GM18868 (cell line): ENCODE measurements at regions not wholly inside any gene's neighbourhood (a gene's known extent, or its start where the extent isn't known, plus 50 kb on each side); places are given as distances from the start of the nearest gene placed in this dataset.

ENCODE experiments used
- ATAC-seq: cut with Tn5 transposase; IDR thresholded peaks from one replicate; pipeline ENCODE4 v1.9.1; 2021; ENCODE audit warnings: mild to moderate bottlenecking, moderate library complexity; ENCODE audit not compliant: unreplicated experiment

- no peak for ATAC-seq
These were observed 419.1 kb downstream of the ADGRL2 start for GRCh38 chr1:82219841-82220240.

- no peak for ATAC-seq
These were observed 418.1 kb downstream of the ADGRL2 start for GRCh38 chr1:82218846-82219245.

- ATAC-seq = no peak
These were observed 415.1 kb downstream of the ADGRL2 start for GRCh38 chr1:82215853-82216175.

- ATAC-seq = no peak
These were observed 414.5 kb downstream of the ADGRL2 start for GRCh38 chr1:82215056-82215852.

GRCh38 chr1:82214606-82215005 is 413.9 kb downstream of the ADGRL2 start:
- no peak for ATAC-seq

- ATAC-seq = no peak
These were observed 396.9 kb downstream of the ADGRL2 start for GRCh38 chr1:82197606-82198005.

- no peak for ATAC-seq
These were observed 394.5 kb downstream of the ADGRL2 start for GRCh38 chr1:82195245-82195644.

GRCh38 chr1:82185084-82185483 is 384.4 kb downstream of the ADGRL2 start:
- no peak for ATAC-seq

GRCh38 chr1:82181846-82182245 is 381.1 kb downstream of the ADGRL2 start:
- no peak for ATAC-seq

GRCh38 chr1:82179131-82179530 is 378.4 kb downstream of the ADGRL2 start:
- ATAC-seq = no peak

- ATAC-seq = no peak
These were observed 376.5 kb downstream of the ADGRL2 start for GRCh38 chr1:82177192-82177591.

GRCh38 chr1:82171955-82172354 is 371.2 kb downstream of the ADGRL2 start:
- ATAC-seq = no peak

GRCh38 chr1:82168482-82168881 is 367.7 kb downstream of the ADGRL2 start:
- ATAC-seq = no peak

GRCh38 chr1:82165304-82165703 is 364.6 kb downstream of the ADGRL2 start:
- no peak for ATAC-seq

- ATAC-seq = no peak
These were observed 362.0 kb downstream of the ADGRL2 start for GRCh38 chr1:82162486-82163420.

GRCh38 chr1:82161700-82162141 is 361.0 kb downstream of the ADGRL2 start:
- ATAC-seq = peak; percentile 64

- ATAC-seq = no peak
These were observed 360.2 kb downstream of the ADGRL2 start for GRCh38 chr1:82160903-82161302.

- no peak for ATAC-seq
These were observed 359.3 kb downstream of the ADGRL2 start for GRCh38 chr1:82160036-82160435.

GRCh38 chr1:82158981-82159380 is 358.2 kb downstream of the ADGRL2 start:
- ATAC-seq = no peak

GRCh38 chr1:82154219-82154970 is 353.7 kb downstream of the ADGRL2 start:
- no peak for ATAC-seq

GRCh38 chr1:82153752-82154151 is 353.0 kb downstream of the ADGRL2 start:
- no peak for ATAC-seq
